ENCODE measurements at regions not wholly inside any gene's neighbourhood (a gene's known extent, or its start where the extent isn't known, plus 50 kb on each side); places are given as distances from the start of the nearest gene placed in this dataset.

DNA sequence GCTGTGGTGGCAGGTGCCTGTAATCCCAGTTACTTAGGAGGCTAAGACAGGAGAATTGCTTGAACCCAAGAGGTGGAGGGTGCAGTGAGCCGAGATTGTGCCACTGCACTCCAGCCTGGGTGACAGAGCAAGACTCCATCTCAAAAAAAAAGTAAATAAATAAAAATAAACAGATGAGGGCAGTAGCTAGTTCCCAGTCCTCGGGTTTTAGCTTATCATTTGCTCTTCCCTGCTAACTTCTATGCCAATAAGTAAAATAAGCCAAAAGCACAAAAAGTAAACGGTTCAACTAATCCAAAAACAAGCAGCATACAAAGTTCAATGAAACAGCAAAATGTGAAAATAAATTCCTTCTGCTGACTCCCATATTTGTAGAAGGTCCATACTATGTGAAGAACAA, 133.0 kb upstream of the TMCC3 start:
- DNase-seq (ENCODE audit: low spot score), result no peak

GRCh38 chr12:94781835-94782234, 131.5 kb upstream of the TMCC3 start:
- no peak for DNase-seq (ENCODE audit: low spot score)

- DNase-seq (ENCODE audit: low spot score), result peak; percentile 63
These were observed 129.1 kb upstream of the TMCC3 start for GRCh38 chr12:94779485-94779884.

GRCh38 chr12:94777936-94778335, 127.6 kb upstream of the TMCC3 start:
- DNase-seq (ENCODE audit: low spot score), result no peak

DNA sequence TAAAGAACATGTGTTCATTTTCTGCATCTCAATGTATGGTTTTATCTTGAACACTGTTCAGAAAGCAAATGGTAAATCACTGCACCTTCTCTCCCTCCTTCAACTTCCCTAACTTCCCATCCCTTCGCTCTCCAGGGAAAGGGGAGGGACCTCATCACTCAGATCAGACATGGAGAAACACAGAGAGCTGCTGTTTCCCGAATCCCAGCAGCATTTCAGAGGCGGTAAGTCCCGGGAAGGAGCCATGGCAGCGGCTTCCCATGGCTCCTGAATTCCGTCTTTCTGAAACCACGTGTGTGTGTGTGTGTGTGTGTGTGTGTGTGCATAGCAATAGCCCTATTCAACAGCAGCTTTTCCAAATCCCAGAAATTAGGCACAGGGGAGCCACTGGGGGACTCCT, 125.4 kb upstream of the TMCC3 start:
- no peak for DNase-seq (ENCODE audit: low spot score)

DNA sequence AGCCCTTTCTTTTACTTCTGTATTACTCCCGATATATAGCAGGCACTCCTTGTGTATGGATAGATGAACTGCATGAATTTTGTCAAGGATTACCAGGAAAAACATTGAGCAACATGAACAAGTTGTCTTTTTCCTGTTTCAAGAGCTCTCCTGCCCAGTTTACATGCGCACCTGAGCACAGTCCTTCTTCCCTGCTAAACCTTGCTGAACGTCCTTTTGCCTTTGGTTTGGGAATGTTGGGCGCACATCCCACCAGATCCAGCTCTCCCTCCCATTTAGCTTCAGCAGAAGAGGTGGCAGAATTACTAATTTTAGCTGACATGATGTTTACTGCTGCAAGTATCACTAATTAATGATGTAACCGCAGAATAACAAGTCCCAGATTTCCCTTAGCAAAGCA, 121.4 kb upstream of the TMCC3 start:
- no peak for DNase-seq (ENCODE audit: low spot score)

DNA sequence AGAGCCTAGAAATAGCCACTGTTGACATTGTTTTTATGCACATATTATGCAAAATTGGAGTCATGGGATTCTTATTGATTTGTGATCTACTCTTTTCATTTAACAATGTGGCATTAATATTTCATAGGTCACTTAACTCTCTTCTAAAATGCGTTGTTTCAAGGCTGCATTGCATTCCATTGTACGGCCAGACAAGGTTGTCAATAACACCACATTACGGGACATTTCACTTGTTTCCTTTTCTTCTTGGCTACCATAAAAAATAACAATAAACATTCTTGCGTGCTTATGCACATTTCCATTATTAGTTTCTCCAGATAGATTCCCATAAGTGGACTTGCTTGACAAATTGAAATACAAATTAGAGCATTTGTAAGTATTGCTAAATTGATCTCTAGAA, 120.8 kb upstream of the TMCC3 start:
- DNase-seq (ENCODE audit: low spot score), result no peak

DNA sequence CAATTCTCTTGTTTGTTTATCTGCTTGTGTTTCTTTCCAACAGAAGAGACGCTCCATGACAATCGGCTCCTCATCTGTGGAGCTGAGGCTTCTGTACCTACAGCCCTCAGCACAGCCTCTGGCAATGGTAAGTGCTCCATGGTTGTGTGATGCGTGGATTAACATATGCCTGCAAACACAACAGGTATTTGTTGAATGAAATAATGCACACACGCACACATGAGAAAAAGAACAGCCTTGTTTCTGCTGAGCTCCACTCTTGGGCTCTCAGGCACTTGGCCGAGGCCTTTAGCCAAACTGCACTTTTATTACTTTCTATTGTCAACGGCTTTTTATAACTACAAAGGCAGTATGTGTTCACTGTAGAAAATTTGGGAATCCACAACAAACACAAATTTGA, 120.4 kb upstream of the TMCC3 start:
- no peak for DNase-seq (ENCODE audit: low spot score)

DNA sequence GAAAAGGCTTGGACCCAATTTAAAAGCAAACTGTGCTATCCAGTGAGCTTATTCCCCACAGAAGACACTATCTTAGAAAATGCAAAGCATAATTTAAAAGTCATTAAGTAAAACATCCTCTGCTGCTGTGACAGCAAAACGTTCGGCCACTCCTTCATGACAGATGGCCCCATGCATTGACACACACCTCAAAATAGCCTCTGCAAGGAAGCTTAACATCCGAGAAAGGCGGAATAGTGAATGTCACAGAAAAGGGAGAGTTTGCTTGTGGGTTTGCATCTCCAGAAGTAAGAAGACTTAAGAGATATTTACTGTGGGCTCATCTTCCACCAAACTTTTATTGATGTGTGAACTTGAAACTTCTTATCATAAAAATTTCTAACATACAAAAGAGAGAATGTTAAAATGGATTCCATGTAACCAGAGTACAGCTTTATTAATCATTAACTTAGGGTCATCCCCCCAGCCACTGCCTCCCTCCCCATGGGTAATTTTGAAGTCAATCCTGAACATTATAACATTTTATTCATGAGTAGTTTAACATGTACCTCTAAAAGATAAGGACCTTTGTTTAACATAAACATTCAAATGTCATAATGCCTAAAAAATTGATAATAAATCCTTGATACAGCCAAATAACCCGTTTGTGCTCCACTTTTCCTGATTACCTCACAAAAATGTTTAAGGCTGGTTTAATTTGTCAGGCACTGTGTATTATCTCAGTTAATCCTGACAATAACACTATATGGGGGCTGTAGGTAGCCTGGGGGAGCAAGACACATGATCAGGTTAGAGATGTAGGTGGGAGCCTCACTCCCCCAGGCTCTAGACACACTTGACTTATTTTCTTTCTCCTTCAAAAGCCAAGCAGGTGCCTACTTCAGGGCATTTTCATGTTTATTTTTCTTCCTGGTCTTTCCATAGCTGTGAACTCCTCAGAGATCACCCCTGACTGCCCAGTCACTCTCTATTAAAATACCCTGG, 119.7 kb upstream of the TMCC3 start:
- DNase-seq (ENCODE audit: low spot score), result no peak

- DNase-seq (ENCODE audit: low spot score), result no peak
These were observed 118.7 kb upstream of the TMCC3 start for GRCh38 chr12:94769047-94769420.

GRCh38 chr12:94768398-94769046, 118.2 kb upstream of the TMCC3 start:
- no peak for DNase-seq (ENCODE audit: low spot score)

- no peak for DNase-seq (ENCODE audit: low spot score)
These were observed 117.6 kb upstream of the TMCC3 start for GRCh38 chr12:94767956-94768355.

- DNase-seq (ENCODE audit: low spot score), result no peak
These were observed 116.0 kb upstream of the TMCC3 start for GRCh38 chr12:94766397-94766796.

DNA sequence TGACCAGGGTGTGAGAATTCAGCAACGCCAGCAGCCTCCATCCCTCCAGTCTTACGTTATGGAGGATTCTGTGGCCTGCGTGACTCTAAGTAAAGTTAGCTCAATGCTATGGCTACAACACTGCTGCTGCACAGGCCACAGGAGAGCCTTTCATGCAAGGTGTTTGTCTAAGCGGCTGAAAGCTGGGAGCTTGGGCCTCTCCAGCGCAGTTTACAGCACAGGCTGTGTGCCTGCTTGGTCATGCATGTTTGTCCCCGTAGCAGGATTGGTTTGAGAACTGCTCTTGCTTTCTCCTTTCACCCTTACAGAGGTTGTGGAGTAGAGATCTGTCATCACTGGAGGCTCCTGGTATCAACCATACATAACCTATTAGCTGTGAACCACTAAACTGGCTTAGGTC, 113.1 kb upstream of the TMCC3 start:
- no peak for DNase-seq (ENCODE audit: low spot score)

DNA sequence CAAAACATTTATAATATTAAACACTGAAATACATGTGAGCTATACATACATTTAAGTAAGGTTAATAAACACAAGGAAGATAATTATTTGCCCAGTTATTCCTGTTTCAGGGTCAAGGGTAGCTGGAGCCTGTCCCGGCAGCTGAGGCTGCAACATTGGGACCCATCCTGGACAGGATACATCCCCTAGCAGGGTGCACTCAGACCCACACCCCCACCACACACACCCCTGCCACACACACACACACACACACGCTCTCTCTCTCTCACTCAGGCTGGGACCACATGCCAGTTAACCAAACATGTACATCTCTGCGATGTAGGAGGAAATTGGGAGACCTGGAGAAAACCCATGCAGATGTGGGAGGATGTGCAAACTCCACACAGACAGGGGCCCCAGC, 112.6 kb upstream of the TMCC3 start:
- DNase-seq (ENCODE audit: low spot score), result no peak

DNA sequence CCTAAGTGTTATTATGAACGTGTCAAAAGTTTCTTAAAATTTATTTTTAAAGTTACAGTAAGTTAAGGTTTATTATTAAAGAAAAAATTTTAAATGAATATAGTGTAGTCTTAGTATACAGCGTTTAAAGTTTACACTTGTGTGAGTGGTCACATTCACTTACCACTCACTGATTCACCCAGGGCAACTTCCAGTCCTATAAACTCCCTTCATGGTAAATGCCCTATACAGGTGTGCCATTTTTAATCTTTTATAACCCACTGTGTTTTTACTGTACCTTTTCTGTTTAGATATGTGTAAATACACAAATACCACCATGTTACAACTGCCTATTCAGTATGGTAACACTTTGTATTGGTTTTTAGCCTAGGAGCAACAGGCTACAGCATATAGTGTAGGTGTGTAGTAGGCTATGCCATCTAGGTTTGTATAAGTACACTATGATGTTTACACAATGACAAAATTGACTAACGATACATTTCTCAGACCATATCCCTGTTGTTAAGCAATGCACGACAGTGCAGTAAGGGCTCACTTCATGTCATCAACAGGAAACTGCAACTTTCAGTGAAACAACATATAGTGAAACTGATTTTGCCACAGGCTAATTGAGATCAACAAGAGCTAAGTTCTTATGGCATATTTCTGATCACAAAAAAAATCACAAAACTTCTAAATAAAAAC, 112.0 kb upstream of the TMCC3 start:
- no peak for DNase-seq (ENCODE audit: low spot score)

DNA sequence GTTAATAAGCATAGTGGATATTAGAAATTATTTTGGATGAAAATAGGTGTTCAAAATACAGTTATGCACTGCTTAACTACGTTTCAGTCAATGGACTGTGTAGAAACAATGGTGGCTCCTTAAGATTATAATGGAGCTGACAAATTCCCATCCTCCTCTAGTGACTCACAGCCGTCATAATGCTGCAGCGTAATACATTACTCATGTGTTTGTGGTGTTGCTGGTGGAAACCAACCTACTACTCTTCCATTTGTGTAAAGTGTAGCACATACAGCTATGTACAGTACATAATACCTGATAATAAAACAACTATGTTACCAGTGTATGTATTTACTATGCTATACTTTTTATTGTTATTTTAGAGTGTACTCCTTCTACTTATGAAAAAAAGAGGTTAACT, 111.2 kb upstream of the TMCC3 start:
- DNase-seq (ENCODE audit: low spot score), result no peak

DNA sequence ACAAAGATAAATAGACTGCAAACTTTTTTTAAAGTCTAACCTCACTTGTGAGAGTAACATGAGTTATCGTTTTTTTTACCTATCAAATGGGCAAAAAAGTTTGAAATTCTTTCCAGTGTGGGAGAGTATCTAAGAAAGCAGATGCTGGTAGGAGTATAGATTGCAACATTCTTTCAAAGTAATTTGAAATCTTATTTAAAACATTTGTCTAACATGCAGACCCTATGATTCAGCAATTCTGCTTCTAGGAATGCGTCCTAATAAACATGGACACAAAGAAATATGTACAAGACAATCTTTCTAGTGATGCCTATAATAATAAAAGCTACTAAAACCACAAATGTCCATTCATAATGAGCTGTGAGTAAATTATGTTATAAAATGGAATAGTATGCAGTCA, 110.4 kb upstream of the TMCC3 start:
- DNase-seq (ENCODE audit: low spot score), result no peak

DNA sequence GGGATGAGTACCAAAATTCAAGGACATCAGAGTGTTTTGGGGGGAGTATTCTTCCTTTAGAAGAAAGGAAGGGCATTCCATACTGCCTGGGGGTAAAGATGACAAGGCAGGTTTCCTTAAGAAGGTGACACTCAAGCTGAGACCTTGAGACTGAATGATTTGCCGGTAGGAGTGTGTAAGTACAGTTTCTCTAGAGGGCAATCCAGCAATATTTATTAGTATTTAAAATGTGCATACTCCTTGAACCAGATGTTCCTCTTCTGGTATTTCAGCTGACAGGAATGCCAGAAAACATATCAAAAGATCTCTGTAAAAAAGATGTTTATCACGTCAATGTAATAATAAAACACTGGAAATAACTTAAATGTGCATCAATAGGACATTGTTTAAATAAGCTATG, 106.4 kb upstream of the TMCC3 start:
- no peak for DNase-seq (ENCODE audit: low spot score)

DNA sequence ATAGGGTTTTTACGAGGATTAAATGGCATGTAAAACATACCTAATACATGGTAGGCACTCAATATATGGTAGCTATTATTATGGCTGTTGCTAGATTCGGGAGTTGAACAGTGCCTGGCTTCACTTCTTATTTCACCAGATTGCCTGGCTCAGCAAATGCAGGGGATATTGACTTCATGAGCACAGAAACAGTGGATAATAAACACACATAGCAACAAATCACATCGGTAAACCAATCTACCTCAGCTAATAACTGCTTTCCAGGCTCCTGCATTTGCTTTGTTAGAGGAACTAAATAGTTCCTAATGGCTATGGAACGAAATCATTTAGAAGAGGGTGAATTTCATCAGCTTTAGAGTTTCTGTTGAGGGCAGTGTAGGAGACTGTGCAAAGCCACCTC, 105.2 kb upstream of the TMCC3 start:
- no peak for DNase-seq (ENCODE audit: low spot score)

DNA sequence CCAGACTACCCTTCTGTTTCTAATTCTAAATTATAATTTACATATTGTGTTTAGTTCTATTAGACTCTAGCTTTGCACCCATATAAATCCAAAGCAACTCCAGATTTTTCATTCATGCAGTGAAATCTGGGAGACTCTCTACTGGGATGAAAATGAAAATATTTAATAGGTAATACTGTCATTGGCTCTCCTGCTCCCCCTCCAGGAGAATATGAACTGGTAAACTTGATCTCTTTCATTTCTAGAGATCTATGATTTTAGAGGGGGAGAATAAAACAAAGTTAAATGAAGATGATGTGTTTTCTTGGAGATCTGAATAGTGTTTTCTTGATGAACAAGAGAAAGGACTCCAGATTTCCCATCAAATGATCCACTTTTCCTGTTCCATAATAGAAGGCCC, 104.3 kb upstream of the TMCC3 start:
- no peak for DNase-seq (ENCODE audit: low spot score)

DNA sequence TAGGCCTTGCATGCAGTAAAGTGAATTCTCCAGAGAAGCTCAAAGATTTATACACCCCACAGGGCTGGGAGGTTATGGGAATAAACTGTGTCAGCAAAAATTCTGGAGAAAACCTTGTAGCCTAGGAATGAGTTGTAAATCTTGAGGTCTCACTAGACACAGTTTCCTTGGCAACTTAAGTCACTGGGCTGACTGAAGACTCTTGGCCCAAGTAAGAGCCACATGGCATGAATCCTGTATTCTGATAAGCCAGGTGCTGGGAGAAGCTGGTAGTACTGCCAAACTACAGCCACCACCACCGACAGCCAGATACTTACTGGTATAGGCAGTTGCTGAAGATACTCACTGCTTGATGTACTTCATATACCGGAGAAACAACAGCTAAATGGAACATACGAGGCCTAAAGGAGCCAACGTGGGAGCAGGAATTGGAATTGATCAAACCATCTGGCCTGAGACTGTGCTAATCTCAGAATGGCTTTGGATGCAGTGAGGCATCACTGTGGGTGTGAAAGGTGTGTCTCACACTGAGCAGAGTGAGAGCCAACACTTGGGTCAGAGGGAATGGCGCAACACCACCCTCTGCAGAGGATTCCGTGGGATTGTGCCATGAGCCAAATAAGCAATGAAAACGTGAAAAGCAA, 102.8 kb upstream of the TMCC3 start:
- no peak for DNase-seq (ENCODE audit: low spot score)

GRCh38 chr12:94750864-94751263, 100.5 kb upstream of the TMCC3 start:
- DNase-seq (ENCODE audit: low spot score), result no peak

Data from LoVo (cell line).